Tibial nerve (tissue), 4 donors: ENCODE measurements at regions not wholly inside any gene's neighbourhood (a gene's known extent, or its start where the extent isn't known, plus 50 kb on each side); places are given as distances from the start of the nearest gene placed in this dataset.

ENCODE experiments used
- CTCF ChIP-seq, 5 experiments: fragments of 200-600 bp in 3 of 5; fragments of 450-650 bp in 2 of 5; sonication (generic) in 3 of 5; IDR thresholded peaks; one replicate each; pipeline ENCODE4 v1.5.1; 2016 to 2019; ENCODE audit warnings: antibody characterized with exemption in 5 of 5, mild to moderate bottlenecking in 3 of 5, moderate library complexity in 2 of 5
- EP300 ChIP-seq, 2 donors: sonication (generic); formaldehyde crosslinking; IDR thresholded peaks; one replicate each; pipeline ENCODE4 v1.6.1; 2017; ENCODE audit warnings: antibody characterized with exemption in 2 of 2, mild to moderate bottlenecking in 1 of 2
- POLR2A ChIP-seq, 2 donors: fragments of 450-650 bp; IDR thresholded peaks; one replicate each; pipeline ENCODE4 v1.6.1; 2017; ENCODE audit warnings: antibody characterized with exemption in 2 of 2, mild to moderate bottlenecking in 2 of 2, moderate library complexity in 2 of 2

GRCh38 chr2:139686205-139686604, 906.0 kb upstream of the NXPH2 start:
- TF ChIP-seq CTCF (IDR thresholded peaks at IDR 0.05), result no peak
- TF ChIP-seq POLR2A (IDR thresholded peaks at IDR 0.05), result no peak
- no peak for TF ChIP-seq EP300 (IDR thresholded peaks at IDR 0.05)
